ENCODE measurements at regions not wholly inside any gene's neighbourhood (a gene's known extent, or its start where the extent isn't known, plus 50 kb on each side); places are given as distances from the start of the nearest gene placed in this dataset.

- no peak for DNase-seq (ENCODE audit: low read depth in 2 of 2)
Measured at GRCh38 chr9:79201636-79202035, 370.1 kb upstream of the TLE4 start.

GRCh38 chr9:79208791-79209396, 362.9 kb upstream of the TLE4 start:
- DNase-seq (ENCODE audit: low read depth in 2 of 2): no peak

- no peak for DNase-seq (ENCODE audit: low read depth in 2 of 2)
Measured at GRCh38 chr9:79210541-79211243, 361.1 kb upstream of the TLE4 start.

- DNase-seq (ENCODE audit: low read depth in 2 of 2): no peak
Measured at GRCh38 chr9:79213417-79214125, 358.2 kb upstream of the TLE4 start.

- DNase-seq (ENCODE audit: low read depth in 2 of 2): no peak
Measured at GRCh38 chr9:79215821-79216220, 355.9 kb upstream of the TLE4 start.

GRCh38 chr9:79220251-79220650, 351.5 kb upstream of the TLE4 start:
- no peak for DNase-seq (ENCODE audit: low read depth in 2 of 2)

GRCh38 chr9:79220666-79221065, 351.1 kb upstream of the TLE4 start:
- DNase-seq (ENCODE audit: low read depth in 2 of 2): no peak

GRCh38 chr9:79221084-79221483, 350.7 kb upstream of the TLE4 start:
- DNase-seq (ENCODE audit: low read depth in 2 of 2): no peak

- DNase-seq (ENCODE audit: low read depth in 2 of 2): no peak
Measured at GRCh38 chr9:79222483-79222882, 349.3 kb upstream of the TLE4 start.

GRCh38 chr9:79224672-79225433, 346.9 kb upstream of the TLE4 start:
- no peak for DNase-seq (ENCODE audit: low read depth in 2 of 2)

- DNase-seq (ENCODE audit: low read depth in 2 of 2): no peak
Measured at GRCh38 chr9:79233542-79233941, 338.2 kb upstream of the TLE4 start.

GRCh38 chr9:79236466-79236865, 335.3 kb upstream of the TLE4 start:
- no peak for DNase-seq (ENCODE audit: low read depth in 2 of 2)

GRCh38 chr9:79237861-79238260, 333.9 kb upstream of the TLE4 start:
- DNase-seq (ENCODE audit: low read depth in 2 of 2): no peak

GRCh38 chr9:79240774-79241173, 331.0 kb upstream of the TLE4 start:
- DNase-seq (ENCODE audit: low read depth in 2 of 2): no peak

- DNase-seq (ENCODE audit: low read depth in 2 of 2): no peak
Measured at GRCh38 chr9:79242489-79242888, 329.3 kb upstream of the TLE4 start.

GRCh38 chr9:79246170-79246569, 325.6 kb upstream of the TLE4 start:
- DNase-seq (ENCODE audit: low read depth in 2 of 2): no peak

GRCh38 chr9:79247021-79247420, 324.7 kb upstream of the TLE4 start:
- no peak for DNase-seq (ENCODE audit: low read depth in 2 of 2)

- DNase-seq (ENCODE audit: low read depth in 2 of 2): no peak
Measured at GRCh38 chr9:79250806-79251205, 321.0 kb upstream of the TLE4 start.

GRCh38 chr9:79254900-79255650, 316.7 kb upstream of the TLE4 start:
- no peak for DNase-seq (ENCODE audit: low read depth in 2 of 2)

GRCh38 chr9:79255651-79256260, 316.0 kb upstream of the TLE4 start:
- DNase-seq (ENCODE audit: low read depth in 2 of 2): no peak

- no peak for DNase-seq (ENCODE audit: low read depth in 2 of 2)
Measured at GRCh38 chr9:79256691-79257213, 315.0 kb upstream of the TLE4 start.

All from stimulated activated CD4-positive, alpha-beta T cell treated with anti-CD3 and anti-CD28 coated beads, Interleukin-1b, Interleukin-23, amount 100 ng/mL, for 4 hours (primary cell).